HTR-8/SVneo (cell line): ENCODE measurements at regions not wholly inside any gene's neighbourhood (a gene's known extent, or its start where the extent isn't known, plus 50 kb on each side); places are given as distances from the start of the nearest gene placed in this dataset.
"Not testable (repeated sequence)": the region's sequence is repeated elsewhere in the genome, so short reads cannot be mapped to it uniquely, and the experiment has no call there.

Source experiments
- DNase-seq: peaks from one replicate; pipeline ENCODE4 v3.0.0; 2011; ENCODE audit warnings: low spot score, mixed read lengths; ENCODE audit not compliant: insufficient read length
- FAIRE-seq: peaks from 2 replicates; lab custom pipeline; 2011; peaks lifted over from hg19 to GRCh38; lab: Jason Lieb, UNC

DNA sequence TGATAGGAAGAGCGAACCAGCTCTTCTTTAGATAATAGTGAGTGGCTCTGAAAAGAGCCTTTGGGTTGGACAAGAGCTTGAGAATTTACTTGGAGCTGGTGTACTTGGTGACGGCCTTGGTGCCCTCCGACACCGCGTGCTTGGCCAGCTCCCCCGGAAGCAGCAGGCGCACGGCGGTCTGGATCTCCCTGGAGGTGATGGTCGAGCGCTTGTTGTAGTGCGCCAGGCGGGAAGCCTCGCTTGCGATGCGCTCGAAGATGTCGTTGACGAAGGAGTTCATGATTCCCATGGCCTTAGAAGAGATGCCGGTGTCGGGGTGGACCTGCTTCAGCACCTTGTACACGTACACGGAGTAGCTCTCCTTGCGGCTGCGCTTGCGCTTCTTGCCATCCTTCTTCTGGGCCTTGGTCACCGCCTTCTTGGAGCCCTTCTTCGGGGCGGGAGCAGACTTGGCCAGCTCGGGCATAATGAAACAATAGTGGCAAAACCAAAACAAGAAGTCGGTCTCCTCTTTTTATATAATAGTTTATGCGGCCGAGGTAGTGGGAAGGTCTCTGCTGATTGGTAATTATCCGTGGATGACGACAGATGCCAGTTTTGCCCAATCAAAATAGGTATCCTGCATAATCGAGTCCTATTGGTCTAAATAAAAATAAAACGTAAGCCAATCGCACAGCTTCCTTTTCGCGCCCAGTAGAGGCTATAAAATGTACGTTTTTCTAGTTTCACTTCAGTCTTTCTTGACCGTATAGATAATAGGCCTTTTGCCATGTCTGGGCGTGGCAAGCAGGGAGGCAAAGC lies 104.6 kb downstream of the OR2B2 start:
- not testable (repeated sequence) for FAIRE-seq
- DNase-seq: peak; percentile 89

DNA sequence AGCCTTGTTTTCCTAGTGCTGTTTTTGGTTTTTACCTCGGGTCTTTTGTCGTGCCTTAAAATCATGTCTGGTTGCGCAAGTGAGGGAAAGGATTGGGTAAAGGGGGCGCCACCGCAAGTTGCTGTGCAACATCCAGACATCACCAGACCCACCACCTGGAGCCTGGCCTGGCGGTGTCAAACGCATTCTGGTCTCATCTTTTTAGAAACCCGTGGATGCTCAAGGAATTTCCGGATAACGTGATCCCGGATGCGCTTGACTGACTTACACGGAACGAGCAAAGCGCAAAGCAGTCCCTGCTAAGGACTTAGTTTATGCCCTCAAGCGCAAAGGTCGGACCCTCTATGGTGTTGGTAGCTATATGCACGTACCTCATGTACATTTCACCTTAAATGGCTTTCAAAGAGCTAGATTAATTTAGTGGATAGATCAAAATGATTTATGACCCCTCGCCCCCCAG lies 105.2 kb downstream of the OR2B2 start:
- no peak for DNase-seq
- no peak for FAIRE-seq

DNA sequence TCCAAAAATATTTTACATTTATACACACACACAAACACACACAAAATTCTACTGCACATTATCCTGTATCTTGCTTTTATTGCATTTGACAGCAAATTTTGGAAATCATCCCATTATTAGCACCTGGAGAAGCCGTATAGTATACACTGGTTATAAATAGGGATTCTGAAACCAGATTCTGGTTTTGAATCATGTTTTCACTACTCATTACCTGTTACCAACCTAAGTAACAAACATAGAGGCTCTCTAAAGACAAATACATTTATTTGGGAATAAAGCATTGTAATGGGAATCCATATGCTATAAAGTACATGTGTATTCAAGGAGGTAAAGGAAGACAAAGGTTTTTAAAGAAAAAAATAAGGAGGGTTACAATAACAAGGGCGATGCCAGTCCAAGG lies 106.8 kb downstream of the OR2B2 start:
- DNase-seq: no peak
- FAIRE-seq: no peak

DNA sequence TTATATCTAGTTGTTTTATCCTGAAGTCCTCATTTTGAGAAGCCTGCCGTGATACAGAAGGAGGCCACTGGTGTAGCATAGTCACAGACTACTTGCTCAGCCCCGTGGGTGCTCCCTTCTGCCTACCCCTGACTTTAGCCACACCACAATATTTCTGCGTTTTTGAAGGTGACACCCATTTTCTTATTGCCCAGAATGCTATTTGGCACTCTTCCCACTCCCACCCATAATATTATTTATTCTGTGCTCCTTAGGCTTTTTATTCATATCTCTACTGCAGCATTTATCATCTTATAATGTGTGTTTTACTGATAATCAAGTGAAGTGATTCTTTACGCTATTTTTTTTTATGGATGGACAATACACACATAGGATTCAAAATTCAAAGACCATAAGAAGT lies 107.3 kb downstream of the OR2B2 start:
- FAIRE-seq: no peak

DNA sequence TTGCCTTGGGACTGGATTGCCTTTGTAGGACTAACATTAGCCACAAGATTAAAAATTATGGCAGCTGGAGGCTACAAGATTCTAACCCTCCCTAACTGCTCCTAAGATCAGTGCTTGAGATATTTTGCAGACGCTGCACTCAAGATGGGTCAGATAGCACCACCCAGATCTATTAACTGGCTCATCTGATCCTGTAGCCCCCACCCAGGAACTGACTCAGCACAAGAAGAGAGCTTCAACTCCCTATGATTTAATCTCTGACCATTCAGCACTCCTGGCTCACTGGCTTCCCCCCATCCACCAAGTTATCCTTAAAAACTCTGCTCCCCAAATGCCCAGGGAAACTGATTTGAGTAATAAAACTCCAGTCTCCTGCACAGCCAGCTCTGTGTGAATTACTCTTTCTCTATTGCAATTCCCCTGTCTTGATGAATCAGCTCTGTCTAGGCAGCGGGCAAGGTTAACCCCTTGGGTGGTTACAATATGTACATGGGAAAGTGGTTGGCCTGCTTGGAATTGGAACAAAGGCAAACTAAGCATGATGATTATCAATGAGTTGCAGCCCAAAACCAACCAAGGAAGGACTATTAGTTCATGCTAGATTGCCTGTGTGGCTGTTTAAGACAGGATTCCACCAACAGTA lies 111.3 kb downstream of the OR2B2 start:
- FAIRE-seq: no peak

More for the DNA sequence above, 107.3 kb downstream of the OR2B2 start:
- DNase-seq: no peak

DNA sequence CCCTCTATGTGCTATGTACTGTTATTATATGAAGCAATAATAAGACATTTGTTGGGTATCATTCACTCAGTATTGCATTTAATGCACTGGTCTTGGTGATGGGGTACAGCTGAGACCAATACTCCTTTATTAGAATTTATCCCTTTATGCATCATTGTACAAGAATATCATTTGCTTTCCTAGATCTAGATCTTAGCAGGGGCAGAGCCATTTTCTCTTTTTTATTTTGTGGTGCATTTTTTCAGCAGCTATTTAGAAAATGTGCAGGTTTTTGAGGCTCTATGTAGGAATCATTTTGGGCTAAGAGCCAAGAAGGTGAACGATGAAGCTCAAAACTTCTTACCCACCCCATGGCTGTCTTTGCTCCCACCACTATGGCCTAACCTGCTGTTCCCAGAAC lies 114.2 kb downstream of the OR2B2 start:
- no peak for FAIRE-seq

More for the DNA sequence above, 111.3 kb downstream of the OR2B2 start:
- no peak for DNase-seq

DNA sequence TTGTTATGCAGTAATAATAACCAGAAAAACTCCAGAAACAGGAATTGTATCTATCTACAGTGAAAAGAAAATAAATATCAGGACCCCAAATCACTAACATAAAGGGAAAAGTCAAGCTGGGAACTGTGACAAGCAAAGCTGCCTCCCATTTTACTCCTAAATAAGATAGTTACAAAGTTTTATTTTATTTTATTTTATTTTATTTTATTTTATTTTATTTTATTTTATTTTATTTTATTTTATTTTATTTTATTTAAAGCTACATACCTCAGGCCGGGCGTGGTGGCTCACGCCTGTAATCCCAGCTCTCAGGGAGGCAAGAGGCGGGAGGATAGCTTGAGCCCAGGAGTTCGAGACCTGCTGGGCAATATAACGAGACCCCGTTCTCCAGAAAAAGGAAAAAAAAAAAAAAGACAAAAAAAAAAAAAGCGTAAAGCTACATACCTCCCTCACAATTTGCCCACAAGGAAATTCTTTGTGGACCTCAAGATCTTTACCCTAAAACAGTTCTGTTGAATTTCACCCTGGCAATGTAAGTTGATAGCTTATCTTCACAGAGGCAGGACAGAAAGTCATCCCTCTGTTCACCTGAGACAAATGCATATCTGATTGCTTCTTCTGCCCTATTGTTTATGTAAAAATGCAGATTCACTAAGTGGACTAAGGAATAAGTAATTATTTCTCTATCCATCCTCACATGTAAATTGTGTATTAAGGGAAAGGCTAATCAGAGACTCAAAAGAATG lies 115.3 kb downstream of the OR2B2 start:
- not testable (repeated sequence) for FAIRE-seq, DNase-seq

More for the DNA sequence above, 114.2 kb downstream of the OR2B2 start:
- no peak for DNase-seq

DNA sequence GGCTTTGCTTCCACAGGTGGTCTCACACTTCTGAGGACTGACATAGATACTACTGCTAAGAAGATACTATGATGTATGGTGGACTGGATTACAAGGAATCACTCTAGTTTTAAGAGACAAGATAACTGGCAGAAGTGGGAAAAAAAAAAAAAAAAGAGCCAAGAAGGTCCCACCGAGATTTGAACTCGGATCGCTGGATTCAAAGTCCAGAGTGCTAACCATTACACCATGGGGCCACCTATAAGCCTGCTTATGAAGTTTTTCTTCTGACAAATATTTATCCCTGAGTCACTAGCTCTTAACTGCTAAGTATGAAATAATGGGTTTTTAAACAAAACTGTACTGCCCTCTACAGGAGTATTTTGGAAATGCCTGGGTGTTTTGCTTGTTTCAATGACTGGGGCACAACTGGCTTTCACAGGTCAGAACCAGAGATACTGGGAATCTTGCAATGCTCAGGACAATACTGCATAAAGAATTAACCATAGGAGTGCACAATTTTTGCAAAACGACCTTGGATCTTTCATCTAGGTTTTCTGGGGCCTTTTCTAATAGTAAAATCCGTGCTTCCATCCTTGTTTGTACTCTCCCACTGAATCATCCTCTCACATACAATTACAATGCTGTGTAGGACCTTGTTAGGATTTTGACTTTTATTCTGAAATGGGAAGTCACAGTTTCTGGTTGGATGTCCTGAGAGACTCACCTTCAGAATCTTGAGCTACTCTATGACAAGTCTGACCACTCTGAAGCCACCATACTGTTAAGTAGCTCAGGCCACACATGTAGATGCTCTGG lies 116.3 kb downstream of the OR2B2 start:
- FAIRE-seq (no peak), DNase-seq (peak; percentile 51)

DNA sequence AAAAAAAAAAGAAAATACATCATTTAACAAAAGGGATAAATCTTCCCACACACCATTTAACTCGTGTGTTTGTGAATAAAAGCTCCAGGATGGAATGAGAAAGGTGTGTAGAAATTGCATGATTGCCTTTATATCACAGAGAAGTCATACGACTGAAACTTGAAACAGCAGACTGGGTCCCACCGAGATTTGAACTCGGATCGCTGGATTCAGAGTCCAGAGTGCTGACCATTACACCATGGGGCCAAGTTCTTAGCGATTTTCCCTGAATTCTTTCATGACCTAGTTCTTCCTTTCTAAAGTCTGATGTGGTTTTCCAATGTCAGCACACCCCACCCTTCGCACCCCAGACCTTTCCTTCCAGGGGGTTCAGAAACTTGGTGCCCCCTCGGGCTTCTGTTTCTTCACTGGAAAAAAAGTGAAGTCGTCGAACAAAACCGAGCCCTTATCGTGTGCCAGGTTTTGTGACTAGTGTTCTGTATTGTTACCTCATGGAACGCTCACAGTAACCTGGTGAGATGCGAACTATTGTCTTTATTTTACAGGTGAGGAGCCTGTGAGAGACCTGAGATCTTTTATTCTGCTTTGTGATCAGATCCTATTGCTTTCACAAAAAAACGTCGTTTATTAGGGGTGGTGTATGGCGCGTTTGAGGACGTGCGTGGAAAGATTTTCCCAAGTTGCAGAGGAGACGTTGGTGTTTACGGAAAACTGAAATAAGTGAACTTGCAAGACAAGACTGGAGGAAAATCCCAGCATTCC lies 120.8 kb downstream of the OR2B2 start:
- no peak for FAIRE-seq
- DNase-seq: peak; percentile 35

DNA sequence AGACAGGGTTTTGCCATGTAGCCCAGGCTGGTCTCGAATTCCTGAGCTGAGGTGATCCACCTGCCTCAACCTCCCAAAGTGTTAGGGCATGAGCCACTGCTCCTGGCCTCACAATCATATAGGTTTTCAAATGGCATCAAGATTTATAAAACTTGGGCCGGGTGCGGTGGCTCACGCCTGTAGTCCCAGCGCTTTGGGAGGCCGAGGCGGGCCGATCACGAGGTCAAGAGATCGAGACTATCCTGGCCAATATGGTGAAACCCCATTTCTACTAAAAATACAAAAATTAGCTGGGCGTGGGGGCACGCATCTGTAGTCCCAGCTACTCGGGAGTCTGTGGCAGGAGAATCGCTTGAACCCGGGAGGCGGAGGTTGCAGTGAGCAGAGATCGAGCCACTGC lies 123.8 kb downstream of the OR2B2 start:
- DNase-seq, FAIRE-seq: not testable (repeated sequence)

DNA sequence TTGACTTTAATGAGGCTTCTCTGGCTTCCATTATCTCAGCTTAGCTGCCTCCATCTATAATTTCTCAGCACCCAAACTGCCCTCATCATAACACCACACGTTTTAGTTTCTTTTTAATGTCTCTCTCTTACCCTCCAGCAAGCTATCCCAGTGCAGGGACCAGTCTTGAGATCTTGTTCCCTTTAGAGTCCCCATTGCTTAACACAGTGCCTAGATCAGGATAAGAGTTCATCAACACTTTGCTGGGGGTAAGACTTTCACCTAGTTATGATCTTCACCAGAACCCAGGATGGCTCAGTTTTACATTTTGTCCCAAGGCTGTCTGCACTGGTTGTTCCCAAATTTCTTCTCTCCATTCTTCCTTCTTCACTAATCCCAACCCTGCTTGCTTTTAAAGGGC lies 126.1 kb downstream of the OR2B2 start:
- no peak for FAIRE-seq

DNA sequence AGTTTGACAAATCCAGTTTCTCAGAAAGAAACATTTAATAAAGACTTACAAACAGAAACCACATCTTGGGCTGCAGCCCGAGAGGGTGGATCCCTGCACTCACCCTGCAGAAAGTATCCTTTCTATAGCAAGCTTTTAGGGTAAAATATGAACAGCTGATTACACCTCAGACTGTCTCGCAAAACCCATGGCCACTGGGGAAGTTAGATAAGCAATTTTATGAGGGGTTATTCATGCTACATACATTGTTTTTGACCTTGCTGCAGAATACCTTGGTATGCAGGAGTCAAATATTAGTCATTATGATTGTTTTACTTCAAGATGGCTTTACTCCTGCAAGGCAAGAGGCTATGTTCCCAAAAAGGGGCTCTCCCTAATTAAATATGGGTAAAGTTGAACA lies 126.9 kb downstream of the OR2B2 start:
- FAIRE-seq: no peak
- no peak for DNase-seq

More for the DNA sequence above, 126.1 kb downstream of the OR2B2 start:
- DNase-seq: no peak

DNA sequence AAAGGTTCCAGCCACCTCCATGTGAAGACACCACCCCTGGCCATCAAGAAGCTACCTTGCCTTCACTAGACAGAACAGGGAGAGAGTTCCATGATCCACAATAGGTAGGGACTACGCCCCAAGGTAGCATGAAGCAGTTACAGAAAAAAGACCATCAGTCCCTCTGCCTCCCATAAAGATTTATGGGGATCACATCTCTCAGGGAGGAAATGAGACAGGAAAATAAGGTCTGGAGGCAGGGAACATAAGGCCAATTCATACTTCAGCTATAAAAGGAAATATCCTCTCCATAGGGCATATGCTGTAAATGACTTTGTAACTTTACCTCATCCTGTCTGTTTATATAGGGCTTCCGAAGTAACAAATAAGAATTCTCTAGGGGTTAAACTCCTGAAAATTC lies 129.4 kb downstream of the OR2B2 start:
- DNase-seq (no peak), FAIRE-seq (no peak)

DNA sequence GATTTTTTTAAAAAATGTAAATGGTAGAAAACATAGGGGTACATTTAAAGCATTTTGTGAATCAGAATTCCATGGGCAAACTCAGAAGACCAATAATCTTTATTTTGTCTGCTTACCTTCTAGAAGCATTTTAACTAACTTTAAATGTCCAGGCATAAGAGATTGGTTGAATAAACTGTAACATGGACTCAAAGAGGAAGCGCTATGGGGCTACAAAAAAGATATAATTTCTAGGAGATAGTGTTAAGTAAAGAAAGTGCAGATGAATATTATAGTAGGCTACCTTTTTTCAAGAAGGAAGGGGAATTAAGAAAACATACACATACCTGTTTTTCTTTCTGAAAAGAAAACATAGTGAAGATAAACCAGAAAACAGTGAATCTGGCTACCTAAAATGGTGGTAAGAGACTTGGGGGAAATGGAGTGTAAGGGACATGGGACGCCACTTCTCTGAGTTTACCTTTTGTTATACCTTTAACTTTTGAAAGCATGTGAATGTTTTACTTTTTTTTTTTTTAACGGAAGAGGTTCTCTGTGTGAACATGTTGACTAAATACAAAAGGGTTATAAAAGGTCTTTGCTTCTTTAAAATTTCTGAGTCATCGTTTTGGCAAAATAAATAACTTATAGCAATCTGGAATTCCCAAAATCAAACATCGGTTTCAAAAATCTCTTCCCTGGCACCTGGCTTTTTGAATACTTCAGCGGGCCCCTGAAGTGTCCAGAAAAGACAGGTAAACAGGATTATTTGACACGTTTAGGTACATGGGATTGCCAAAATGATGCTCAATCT lies 133.4 kb downstream of the OR2B2 start:
- no peak for FAIRE-seq
- no peak for DNase-seq

DNA sequence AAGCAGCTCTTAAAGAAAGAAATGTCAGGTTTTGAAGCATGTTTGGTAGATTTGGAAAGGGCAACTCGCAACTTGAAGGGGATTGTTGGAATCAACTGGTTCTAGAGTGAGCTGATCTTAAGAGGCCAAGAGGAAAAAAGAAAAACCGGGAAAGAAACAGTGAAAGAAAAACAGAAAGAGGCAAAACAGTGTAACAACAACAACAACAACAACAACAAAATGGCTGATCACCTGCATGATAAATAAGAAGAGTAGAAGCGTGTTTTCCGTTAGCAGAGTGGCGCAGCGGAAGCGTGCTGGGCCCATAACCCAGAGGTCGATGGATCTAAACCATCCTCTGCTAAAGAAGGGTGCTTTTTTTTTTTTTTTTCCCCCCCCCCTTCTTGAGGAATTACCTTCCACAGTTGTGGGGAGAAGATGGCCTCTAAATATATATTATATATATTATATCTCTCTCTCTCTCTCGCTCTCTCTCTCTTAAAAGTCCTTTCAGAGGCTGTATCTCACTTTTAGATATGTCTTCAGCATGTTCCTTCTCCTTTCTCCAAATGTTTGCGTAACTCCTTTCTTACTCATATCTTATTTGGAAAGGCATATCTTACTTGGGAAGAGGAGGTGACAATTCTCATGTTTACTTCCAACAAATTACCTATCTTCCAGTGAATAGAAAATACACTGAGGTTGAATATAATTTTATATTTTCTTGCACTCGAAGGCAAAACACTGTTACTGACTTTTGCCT lies 134.4 kb downstream of the OR2B2 start:
- no peak for FAIRE-seq
- DNase-seq: no peak

DNA sequence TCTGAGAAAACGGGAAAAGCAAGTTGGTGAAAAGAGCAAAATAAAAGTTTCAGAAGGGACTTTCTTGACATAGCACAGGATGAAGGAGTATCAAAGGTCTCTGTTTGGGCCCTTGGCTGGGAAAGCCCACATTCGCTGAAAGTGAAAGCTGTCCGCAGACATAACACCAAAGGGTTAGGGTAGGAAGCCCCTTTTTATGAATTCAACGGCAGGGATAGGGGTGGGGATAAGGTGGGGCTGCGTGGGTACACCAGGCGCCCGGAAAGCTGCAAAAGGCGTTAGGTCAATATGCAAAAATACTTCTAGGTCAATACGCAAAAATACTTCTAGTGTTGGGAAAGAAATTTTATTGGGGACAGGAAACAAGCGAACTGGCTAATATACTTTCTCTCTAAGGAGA lies 135.1 kb downstream of the OR2B2 start:
- FAIRE-seq: no peak
- no peak for DNase-seq

DNA sequence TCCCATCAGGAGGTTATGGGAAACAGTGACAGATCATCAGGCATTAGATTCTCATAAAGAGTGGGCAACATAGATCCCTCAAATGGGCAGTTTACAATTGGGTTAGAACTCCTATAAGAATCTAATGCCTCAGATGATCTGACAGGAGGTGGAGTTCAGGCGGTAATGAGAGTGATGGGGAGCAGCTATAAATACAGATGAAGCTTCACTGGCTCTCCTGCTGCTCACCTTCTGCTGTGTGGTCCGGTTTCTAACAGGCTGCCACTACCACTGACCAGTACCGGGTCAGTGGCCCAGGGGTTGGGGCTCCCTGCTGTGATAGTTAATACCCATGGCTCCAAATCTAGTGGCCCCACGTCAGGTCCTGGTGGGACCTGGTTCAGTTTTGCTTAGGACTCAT lies 135.7 kb downstream of the OR2B2 start:
- DNase-seq (no peak), FAIRE-seq (no peak)

DNA sequence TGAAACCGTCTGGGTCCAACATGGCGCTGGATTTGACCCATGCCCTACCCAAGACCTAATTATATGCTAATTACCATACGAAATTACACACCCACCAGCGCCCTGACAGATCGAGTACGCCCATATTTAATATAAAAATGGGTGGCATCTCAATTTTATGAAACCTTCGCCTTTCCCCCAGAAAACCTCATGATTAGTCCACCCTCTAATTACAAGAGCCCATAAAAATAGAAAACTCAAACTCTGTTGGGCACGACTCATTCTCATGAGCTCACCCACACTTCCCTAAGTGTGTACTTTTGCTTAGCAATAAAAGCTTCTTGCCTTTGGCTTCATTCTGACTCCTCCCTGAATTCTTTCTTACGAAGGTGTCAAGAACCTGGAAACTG lies 136.4 kb downstream of the OR2B2 start:
- no peak for FAIRE-seq
- no peak for DNase-seq
